ENCODE measurements at regions not wholly inside any gene's neighbourhood (a gene's known extent, or its start where the extent isn't known, plus 50 kb on each side); places are given as distances from the start of the nearest gene placed in this dataset.

DNA sequence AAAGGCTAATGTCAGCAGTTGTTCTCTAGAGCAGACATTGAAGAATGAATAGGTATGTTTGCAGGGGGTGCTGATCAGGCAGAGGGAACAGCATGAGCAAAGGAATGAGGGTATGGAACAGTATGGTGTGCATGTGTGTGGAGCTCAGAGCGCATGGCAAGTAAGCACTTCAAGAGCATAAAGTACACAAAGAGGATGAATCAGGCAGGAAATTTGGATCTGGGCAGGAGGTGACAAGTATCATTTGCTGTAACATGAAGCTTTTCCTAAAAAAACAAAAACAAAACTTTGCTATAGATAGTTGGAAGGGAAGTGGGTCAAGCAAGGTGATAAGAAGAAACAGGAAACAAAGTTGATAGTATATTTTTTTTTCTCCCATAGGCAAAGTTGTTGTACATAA lies 746.8 kb downstream of the HDGFL1 start:
- Histone ChIP-seq H3K9me3 (ENCODE audit: insufficient read depth, low read depth, low read length) (no peaks in the 10 kb centered on the region), H3K4me3 (ENCODE audit: low read length, poor library complexity, severe bottlenecking) (no peak overlapping the region), H3K4me2 (ENCODE audit: low read depth, low read length, poor library complexity, severe bottlenecking) (no peak overlapping the region), H3K9ac (ENCODE audit: low read depth, low read length, poor library complexity, severe bottlenecking) (no peak overlapping the region), H3K9me2 (replicated peaks; ENCODE audit: low read depth, low read length) (no peaks in the 10 kb centered on the region), H3K27me3 (ENCODE audit: insufficient read depth, low read length, poor library complexity, severe bottlenecking) (no peaks in the 10 kb centered on the region), H3K4me1 (ENCODE audit: insufficient read depth, low read length, poor library complexity, severe bottlenecking) (no peaks in the 10 kb centered on the region), H3K79me2 (ENCODE audit: insufficient read depth, low read length) (no peaks in the 10 kb centered on the region), H4K20me1 (ENCODE audit: insufficient read depth, low read length, poor library complexity, severe bottlenecking) (no peaks in the 10 kb centered on the region), H3K36me3 (ENCODE audit: insufficient read depth, low read length) (no peaks in the 10 kb centered on the region), H2AFZ (ENCODE audit: low read length) (no peak overlapping the region), H3F3A (ENCODE audit: low read depth) (no peaks in the 10 kb centered on the region)
- TF ChIP-seq EZH2phosphoT487 (IDR thresholded peaks at IDR 0.05; ENCODE audit: borderline replicate concordance), result no peak
- TF ChIP-seq, protein P1, sequence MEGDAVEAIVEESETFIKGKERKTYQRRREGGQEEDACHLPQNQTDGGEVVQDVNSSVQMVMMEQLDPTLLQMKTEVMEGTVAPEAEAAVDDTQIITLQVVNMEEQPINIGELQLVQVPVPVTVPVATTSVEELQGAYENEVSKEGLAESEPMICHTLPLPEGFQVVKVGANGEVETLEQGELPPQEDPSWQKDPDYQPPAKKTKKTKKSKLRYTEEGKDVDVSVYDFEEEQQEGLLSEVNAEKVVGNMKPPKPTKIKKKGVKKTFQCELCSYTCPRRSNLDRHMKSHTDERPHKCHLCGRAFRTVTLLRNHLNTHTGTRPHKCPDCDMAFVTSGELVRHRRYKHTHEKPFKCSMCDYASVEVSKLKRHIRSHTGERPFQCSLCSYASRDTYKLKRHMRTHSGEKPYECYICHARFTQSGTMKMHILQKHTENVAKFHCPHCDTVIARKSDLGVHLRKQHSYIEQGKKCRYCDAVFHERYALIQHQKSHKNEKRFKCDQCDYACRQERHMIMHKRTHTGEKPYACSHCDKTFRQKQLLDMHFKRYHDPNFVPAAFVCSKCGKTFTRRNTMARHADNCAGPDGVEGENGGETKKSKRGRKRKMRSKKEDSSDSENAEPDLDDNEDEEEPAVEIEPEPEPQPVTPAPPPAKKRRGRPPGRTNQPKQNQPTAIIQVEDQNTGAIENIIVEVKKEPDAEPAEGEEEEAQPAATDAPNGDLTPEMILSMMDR (conservative IDR thresholded peaks at IDR 0.05; ENCODE audit: low read length), result no peak

GRCh38 chr6:23316931-23317330 lies 747.6 kb downstream of the HDGFL1 start:
- Histone ChIP-seq H4K20me1 (ENCODE audit: insufficient read depth, low read length, poor library complexity, severe bottlenecking) (no peaks in the 10 kb centered on the region), H3K4me2 (ENCODE audit: low read depth, low read length, poor library complexity, severe bottlenecking) (no peak overlapping the region), H3K4me1 (ENCODE audit: insufficient read depth, low read length, poor library complexity, severe bottlenecking) (no peaks in the 10 kb centered on the region), H3F3A (ENCODE audit: low read depth) (no peaks in the 10 kb centered on the region), H3K9ac (ENCODE audit: low read depth, low read length, poor library complexity, severe bottlenecking) (no peak overlapping the region), H3K9me2 (replicated peaks; ENCODE audit: low read depth, low read length) (no peaks in the 10 kb centered on the region), H3K79me2 (ENCODE audit: insufficient read depth, low read length) (no peaks in the 10 kb centered on the region), H3K9me3 (ENCODE audit: insufficient read depth, low read depth, low read length) (no peaks in the 10 kb centered on the region), H3K36me3 (ENCODE audit: insufficient read depth, low read length) (no peaks in the 10 kb centered on the region), H3K27me3 (ENCODE audit: insufficient read depth, low read length, poor library complexity, severe bottlenecking) (no peaks in the 10 kb centered on the region), H3K4me3 (ENCODE audit: low read length, poor library complexity, severe bottlenecking) (no peak overlapping the region), H2AFZ (ENCODE audit: low read length) (no peak overlapping the region)
- TF ChIP-seq EZH2phosphoT487 (IDR thresholded peaks at IDR 0.05; ENCODE audit: borderline replicate concordance), result no peak
- TF ChIP-seq, protein P1 (conservative IDR thresholded peaks at IDR 0.05; ENCODE audit: low read length), result no peak

DNA sequence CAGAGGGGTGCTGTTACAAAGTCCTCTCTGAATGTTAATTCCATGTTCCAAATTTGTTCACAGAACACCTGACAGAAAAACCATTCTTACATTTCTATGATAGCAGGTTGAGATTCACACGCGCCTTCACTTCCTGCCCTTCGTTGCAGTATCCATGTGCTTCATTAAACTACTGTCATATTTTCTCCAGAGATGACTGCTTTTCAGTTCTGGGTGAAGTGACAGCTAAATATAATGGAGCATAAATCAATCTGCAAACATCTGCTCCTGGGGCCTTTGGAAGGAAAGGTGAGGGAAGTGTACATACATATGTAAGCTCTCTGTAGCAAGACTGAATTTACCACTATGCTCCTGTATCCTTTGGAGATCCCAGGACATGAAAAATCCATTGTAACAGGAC lies 750.2 kb downstream of the HDGFL1 start:
- Histone ChIP-seq H4K20me1 (ENCODE audit: insufficient read depth, low read length, poor library complexity, severe bottlenecking) (no peaks in the 10 kb centered on the region), H3K4me2 (ENCODE audit: low read depth, low read length, poor library complexity, severe bottlenecking) (no peak overlapping the region), H3K79me2 (ENCODE audit: insufficient read depth, low read length) (no peaks in the 10 kb centered on the region), H3K27me3 (ENCODE audit: insufficient read depth, low read length, poor library complexity, severe bottlenecking) (no peaks in the 10 kb centered on the region), H3K4me1 (ENCODE audit: insufficient read depth, low read length, poor library complexity, severe bottlenecking) (no peaks in the 10 kb centered on the region), H3F3A (ENCODE audit: low read depth) (no peaks in the 10 kb centered on the region), H3K9ac (ENCODE audit: low read depth, low read length, poor library complexity, severe bottlenecking) (no peak overlapping the region), H3K36me3 (ENCODE audit: insufficient read depth, low read length) (no peaks in the 10 kb centered on the region), H3K9me2 (replicated peaks; ENCODE audit: low read depth, low read length) (no peaks in the 10 kb centered on the region), H3K9me3 (ENCODE audit: insufficient read depth, low read depth, low read length) (no peaks in the 10 kb centered on the region), H2AFZ (ENCODE audit: low read length) (no peak overlapping the region), H3K4me3 (ENCODE audit: low read length, poor library complexity, severe bottlenecking) (no peak overlapping the region)
- TF ChIP-seq, protein P1 (conservative IDR thresholded peaks at IDR 0.05; ENCODE audit: low read length), result no peak
- no peak for TF ChIP-seq EZH2phosphoT487 (IDR thresholded peaks at IDR 0.05; ENCODE audit: borderline replicate concordance)

All from Loucy (cell line).